22Rv1 (cell line): ENCODE measurements at regions not wholly inside any gene's neighbourhood (a gene's known extent, or its start where the extent isn't known, plus 50 kb on each side); places are given as distances from the start of the nearest gene placed in this dataset.
"Not testable (repeated sequence)": the region's sequence is repeated elsewhere in the genome, so short reads cannot be mapped to it uniquely, and the experiment has no call there.

Source experiments
- CTCF ChIP-seq: fragments of 450-650 bp; IDR thresholded peaks from 2 replicates; pipeline ENCODE4 v1.5.1; 2017; ENCODE audit warnings: mild to moderate bottlenecking
- ZFX ChIP-seq: fragments of 450-650 bp; IDR thresholded peaks from 2 replicates; pipeline ENCODE4 v1.6.1; 2017; ENCODE audit warnings: antibody characterized with exemption, borderline replicate concordance

DNA sequence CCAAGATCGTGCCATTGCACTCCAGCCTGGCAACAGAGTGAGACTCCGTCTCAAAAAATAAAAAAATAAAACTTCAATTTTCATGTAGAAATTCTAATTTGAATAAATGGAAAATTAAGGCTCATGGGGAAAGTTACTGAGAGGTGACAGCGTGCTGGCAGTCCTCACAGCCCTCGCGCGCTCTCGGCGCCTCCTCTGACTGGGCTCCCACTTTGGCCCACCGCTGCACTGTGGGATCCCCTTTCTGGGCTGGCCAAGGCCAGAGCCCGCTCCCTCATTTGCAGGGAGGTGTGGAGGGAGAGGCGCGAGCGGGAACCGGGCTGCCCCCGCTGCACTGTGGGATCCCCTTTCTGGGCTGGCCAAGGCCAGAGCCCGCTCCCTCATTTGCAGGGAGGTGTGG, 86.8 kb upstream of the CXXC4 start:
- not testable (repeated sequence) for TF ChIP-seq CTCF, ZFX
